CD14-positive monocyte (primary cell): ENCODE measurements at regions not wholly inside any gene's neighbourhood (a gene's known extent, or its start where the extent isn't known, plus 50 kb on each side); places are given as distances from the start of the nearest gene placed in this dataset.

Experiments used
- DNase-seq, 3 donors: peaks; one replicate each; pipeline ENCODE4 v3.0.0-alpha.2; 2011 to 2022
- H2AFZ ChIP-seq: 2 replicates; pipeline ENCODE4 v1.6.0; 2012; ENCODE audit warnings: mild to moderate bottlenecking, low read depth, low read length, inconsistent platforms; ENCODE audit not compliant: insufficient read depth, poor library complexity, severe bottlenecking
- H3K27ac ChIP-seq, 2 donors: 1 replicate in 1 of 2; 2 replicates in 1 of 2; pipeline ENCODE4 v1.5.1; 2012 to 2013; ENCODE audit warnings: low read length in 2 of 2, control low read depth in 1 of 2, inconsistent platforms in 1 of 2, low read depth in 1 of 2, mild to moderate bottlenecking in 1 of 2
- H3K27me3 ChIP-seq, 2 donors: one replicate each; pipeline versions ENCODE4 v1.6.0 to v1.6.1; 2011 to 2013; ENCODE audit warnings: low read length in 2 of 2; ENCODE audit not compliant: control insufficient read depth in 2 of 2, insufficient read depth in 2 of 2
- H3K36me3 ChIP-seq, 2 donors: replicated peaks in 1 of 2; 1 replicate in 1 of 2; 2 replicates in 1 of 2; pipeline versions ENCODE4 v1.5.1 to v1.6.1; 2012 to 2013; ENCODE audit warnings: low read length in 2 of 2, control low read depth in 1 of 2, inconsistent platforms in 1 of 2, mild to moderate bottlenecking in 1 of 2; ENCODE audit not compliant: insufficient read depth in 2 of 2, control insufficient read depth in 1 of 2
- H3K4me1 ChIP-seq, 2 donors: 1 replicate in 1 of 2; 2 replicates in 1 of 2; pipeline versions ENCODE4 v1.5.1 to v1.6.1; 2012 to 2013; ENCODE audit warnings: low read length in 2 of 2, control low read depth in 1 of 2, inconsistent platforms in 1 of 2, mild to moderate bottlenecking in 1 of 2, moderate library complexity in 1 of 2; ENCODE audit not compliant: insufficient read depth in 2 of 2, control insufficient read depth in 1 of 2
- H3K4me2 ChIP-seq: replicated peaks from 2 replicates; pipeline ENCODE3; 2012; ENCODE audit warnings: low read length, moderate library complexity, mild to moderate bottlenecking; ENCODE audit not compliant: poor library complexity, severe bottlenecking; ENCODE audit errors: extremely low read depth
- H3K4me3 ChIP-seq, 3 experiments: fragments of 200-600 bp in 1 of 3; sonication (generic) in 1 of 3; replicated peaks in 1 of 3; 1 replicate in 2 of 3; 2 replicates in 1 of 3; pipeline ENCODE4 v1.5.1; 2011 to 2013; ENCODE audit warnings: low read length in 3 of 3, mild to moderate bottlenecking in 3 of 3, control low read depth in 2 of 3, low read depth in 2 of 3, inconsistent platforms in 1 of 3, moderate library complexity in 1 of 3
- H3K79me2 ChIP-seq: 2 replicates; pipeline ENCODE4 v1.6.0; 2012; ENCODE audit warnings: mild to moderate bottlenecking, control low read depth, inconsistent platforms, low read length, moderate library complexity; ENCODE audit not compliant: insufficient read depth
- H3K9ac ChIP-seq: 2 replicates; pipeline ENCODE4 v1.6.0; 2017; ENCODE audit warnings: low read length, mild to moderate bottlenecking; ENCODE audit not compliant: insufficient read depth, poor library complexity, severe bottlenecking
- H3K9me3 ChIP-seq, 2 donors: replicated peaks in 1 of 2; 1 replicate in 1 of 2; 2 replicates in 1 of 2; pipeline versions ENCODE4 v1.5.1 to v1.6.1; 2012 to 2013; ENCODE audit warnings: low read length in 2 of 2, control low read depth in 1 of 2; ENCODE audit not compliant: control insufficient read depth in 1 of 2, insufficient read depth in 1 of 2
- H4K20me1 ChIP-seq: 2 replicates; pipeline ENCODE4 v1.6.0; 2012; ENCODE audit warnings: mild to moderate bottlenecking, low read length, control low read depth, moderate library complexity; ENCODE audit not compliant: insufficient read depth
- H3K27ac Mint-ChIP-seq, 7 donors: one replicate each; pipeline ENCODE4 v1.8.0; 2020; ENCODE audit warnings: mild to moderate bottlenecking in 7 of 7, mixed read lengths in 7 of 7, moderate library complexity in 6 of 7, inconsistent platforms in 2 of 7
- H3K27me3 Mint-ChIP-seq, 3 donors: one replicate each; pipeline ENCODE4 v1.8.0; 2021 to 2022; ENCODE audit warnings: low read depth in 3 of 3, mild to moderate bottlenecking in 3 of 3, mixed read lengths in 3 of 3, moderate library complexity in 3 of 3, inconsistent platforms in 1 of 3
- H3K36me3 Mint-ChIP-seq, 2 donors: one replicate each; pipeline ENCODE4 v1.8.0; 2020; ENCODE audit warnings: mixed read lengths in 2 of 2, inconsistent platforms in 1 of 2, mild to moderate bottlenecking in 1 of 2
- H3K4me1 Mint-ChIP-seq: one replicate; pipeline ENCODE4 v1.8.0; 2020; ENCODE audit warnings: mild to moderate bottlenecking, mixed read lengths
- H3K4me3 Mint-ChIP-seq, 2 donors: one replicate each; pipeline ENCODE4 v1.8.0; 2020; ENCODE audit warnings: mild to moderate bottlenecking in 2 of 2, mixed read lengths in 2 of 2, moderate library complexity in 1 of 2
- H3K9me3 Mint-ChIP-seq, 7 donors: one replicate each; pipeline ENCODE4 v1.8.0; 2020 to 2022; ENCODE audit warnings: mixed read lengths in 7 of 7, mild to moderate bottlenecking in 6 of 7, moderate library complexity in 6 of 7, inconsistent platforms in 2 of 7
- CTCF ChIP-seq: fragments of 200-600 bp; IDR thresholded peaks from one replicate; pipeline ENCODE4 v1.8.0; 2022; ENCODE audit warnings: antibody characterized with exemption, mild to moderate bottlenecking
- WGBS: methylation state at CpG from one replicate; pipeline ENCODE4 v1.1.5; 2013; ENCODE audit warnings: missing lambda C conversion rate; ENCODE audit not compliant: insufficient coverage; 5-methylcytosine and 5-hydroxymethylcytosine counted together
- intact Hi-C, 2 donors: fragments of 100-400 bp; cut with micrococcal nuclease; formaldehyde crosslinking; loops; one replicate each; pipeline versions ENCODE4 v1.15.0 to v1.15.1; 2023

GRCh38 chr18:68316636-68317035, 398.3 kb downstream of the TMX3 start:
- Histone ChIP-seq H3K36me3 (no peaks in the 10 kb centered on the region), H3K27ac (no peak overlapping the region), H4K20me1 (no peaks in the 10 kb centered on the region), H3K9me3 (peaks cover 0 to 2% of the 10 kb centered on the region in 2 donors), H3K4me3 (no peak overlapping the region), H3K4me2 (no peak overlapping the region), H2AFZ (no peak overlapping the region), H3K27me3 (no peaks in the 10 kb centered on the region), H3K9ac (no peak overlapping the region), H3K79me2 (no peaks in the 10 kb centered on the region), H3K4me1 (no peaks in the 10 kb centered on the region)
- TF ChIP-seq CTCF: no peak
- intact Hi-C loops: no loop called here
- Mint-ChIP-seq H3K4me1 (no peaks in the 10 kb centered on the region), H3K4me3 (no peak overlapping the region), H3K36me3 (no peaks in the 10 kb centered on the region), H3K9me3 (peaks cover 0 to 5% (median 0%) of the 10 kb centered on the region in 7 donors), H3K27ac (no peak overlapping the region), H3K27me3 (peaks cover 0 to 2% (median 0%) of the 10 kb centered on the region in 3 donors)
- no peak for DNase-seq
- WGBS: 60% methylated on average over 1 of the region's 3 CpGs

- H3K4me2 ChIP-seq: no peak overlapping the region
- H3K27ac Mint-ChIP-seq: no peak overlapping the region
Measured at GRCh38 chr18:68314403-68314802, 400.5 kb downstream of the TMX3 start.

More at GRCh38 chr18:68314403-68314802, 400.5 kb downstream of the TMX3 start:
- WGBS: no CpG with 5 or more reads among the region's 4 CpGs
- Mint-ChIP-seq H3K4me1 (no peaks in the 10 kb centered on the region), H3K4me3 (no peak overlapping the region), H3K9me3 (peaks cover 0 to 8% (median 0%) of the 10 kb centered on the region in 7 donors), H3K27me3 (peaks cover 0 to 2% (median 0%) of the 10 kb centered on the region in 3 donors), H3K36me3 (no peaks in the 10 kb centered on the region)
- no peak for TF ChIP-seq CTCF
- H3K36me3 ChIP-seq: no peaks in the 10 kb centered on the region
- H4K20me1 ChIP-seq: no peaks in the 10 kb centered on the region
- no peaks in the 10 kb centered on the region for H3K79me2 ChIP-seq
- no peak overlapping the region for H3K9ac ChIP-seq
- H3K27me3 ChIP-seq: no peaks in the 10 kb centered on the region
- intact Hi-C loops: no loop called here
- no peak overlapping the region for H2AFZ ChIP-seq
- no peak overlapping the region for H3K4me3 ChIP-seq
- H3K4me1 ChIP-seq: no peaks in the 10 kb centered on the region
- H3K27ac ChIP-seq: no peak overlapping the region
- DNase-seq: no peak
- peaks cover 0 to 4% of the 10 kb centered on the region in 2 donors for H3K9me3 ChIP-seq
